Pons (tissue), 1 donor: ENCODE measurements at regions not wholly inside any gene's neighbourhood (a gene's known extent, or its start where the extent isn't known, plus 50 kb on each side); places are given as distances from the start of the nearest gene placed in this dataset.
"Not testable (repeated sequence)": the region's sequence is repeated elsewhere in the genome, so short reads cannot be mapped to it uniquely, and the experiment has no call there.

Experiments used
- DNase-seq: peaks from one replicate; pipeline ENCODE4 v3.0.0-alpha.2; 2016; ENCODE audit warnings: low spot score

- no peak for DNase-seq
These were observed 107.0 kb upstream of the TMEM132E start for GRCh38 chr17:34472363-34472762.

GRCh38 chr17:34471278-34471677 lies 108.1 kb upstream of the TMEM132E start:
- not testable (repeated sequence) for DNase-seq

- no peak for DNase-seq
These were observed 102.8 kb upstream of the CCL1 start for GRCh38 chr17:34465789-34466188.

- no peak for DNase-seq
These were observed 101.8 kb upstream of the CCL1 start for GRCh38 chr17:34464812-34465211.

DNA sequence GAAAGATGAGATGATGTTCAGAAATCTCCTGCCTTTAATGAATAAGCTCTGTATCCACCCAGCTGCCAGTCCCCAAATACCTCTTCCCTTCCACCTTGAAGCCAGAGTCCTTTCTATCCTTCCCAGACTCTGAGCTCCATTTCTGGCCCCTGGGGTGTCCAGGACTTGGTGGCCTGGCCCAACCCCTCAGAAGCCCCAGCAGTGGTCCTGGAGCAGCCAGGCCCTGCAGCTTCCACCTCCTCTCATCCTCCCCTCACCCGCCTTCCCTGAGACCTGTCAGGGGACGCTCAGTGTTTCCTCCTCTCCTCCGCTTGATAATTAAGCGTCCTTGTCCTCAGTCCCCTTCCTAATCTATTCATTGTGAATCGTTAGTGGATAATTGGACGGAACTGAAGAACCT lies 95.2 kb upstream of the CCL1 start:
- no peak for DNase-seq

DNA sequence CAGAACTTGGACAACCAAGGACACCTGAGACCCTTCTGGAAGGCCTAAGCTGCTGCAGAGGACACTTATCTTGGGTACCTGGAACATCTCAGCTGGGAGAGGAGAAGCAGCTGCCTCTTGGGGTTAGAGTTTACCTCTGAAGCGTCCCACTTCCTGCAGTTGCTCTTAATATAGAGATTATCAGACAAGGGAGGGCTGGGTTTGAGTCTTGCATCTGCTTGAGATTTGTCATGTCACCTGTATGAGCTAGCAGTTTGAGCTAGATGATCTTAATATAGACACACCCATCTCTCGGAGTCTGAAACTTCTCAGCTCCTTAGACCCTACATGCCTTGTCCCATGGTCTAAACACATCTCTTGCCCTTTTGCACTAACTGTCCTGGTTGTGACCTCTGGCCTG lies 93.1 kb upstream of the CCL1 start:
- DNase-seq = no peak

DNA sequence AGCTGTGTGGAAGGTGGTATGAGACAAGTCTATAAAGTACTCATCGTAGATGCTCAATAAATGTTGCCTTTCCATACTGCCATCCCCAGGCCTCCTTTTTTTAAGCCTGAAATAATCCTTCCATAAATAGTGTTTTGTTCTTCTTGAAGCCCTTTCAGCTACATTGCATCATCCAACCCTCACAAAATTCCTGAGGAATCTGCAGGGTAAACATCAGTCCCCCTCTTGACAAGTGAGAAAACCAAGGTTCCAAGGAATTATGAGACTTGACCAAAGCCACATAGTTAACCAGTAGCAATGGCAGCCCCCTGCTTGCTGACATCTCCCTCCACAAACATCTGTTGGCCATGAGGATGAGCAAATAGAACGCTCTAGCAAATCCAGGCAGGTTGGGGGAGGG lies 89.7 kb upstream of the CCL1 start:
- no peak for DNase-seq

DNA sequence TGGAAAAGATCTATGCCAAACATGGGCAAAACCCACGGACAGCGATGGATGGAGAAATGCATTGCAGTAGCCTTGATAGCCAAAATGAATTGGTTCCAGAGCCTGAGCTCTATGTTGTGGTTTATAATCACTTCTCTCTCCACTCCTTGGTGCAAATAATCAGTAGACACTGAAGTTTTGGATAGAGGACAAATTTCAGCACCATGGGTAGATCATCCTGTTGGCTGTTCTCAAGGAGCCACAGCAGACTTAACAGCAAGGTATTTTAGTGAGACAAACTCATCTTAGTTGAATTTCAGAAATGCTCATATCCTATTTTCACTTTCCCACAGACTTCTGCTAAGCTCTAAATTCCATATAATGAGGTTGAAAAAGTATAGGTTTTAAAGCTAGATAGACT lies 88.3 kb upstream of the CCL1 start:
- no peak for DNase-seq

- no peak for DNase-seq
These were observed 84.4 kb upstream of the CCL1 start for GRCh38 chr17:34447406-34447805.

- no peak for DNase-seq
These were observed 82.1 kb upstream of the CCL1 start for GRCh38 chr17:34445101-34445500.

DNA sequence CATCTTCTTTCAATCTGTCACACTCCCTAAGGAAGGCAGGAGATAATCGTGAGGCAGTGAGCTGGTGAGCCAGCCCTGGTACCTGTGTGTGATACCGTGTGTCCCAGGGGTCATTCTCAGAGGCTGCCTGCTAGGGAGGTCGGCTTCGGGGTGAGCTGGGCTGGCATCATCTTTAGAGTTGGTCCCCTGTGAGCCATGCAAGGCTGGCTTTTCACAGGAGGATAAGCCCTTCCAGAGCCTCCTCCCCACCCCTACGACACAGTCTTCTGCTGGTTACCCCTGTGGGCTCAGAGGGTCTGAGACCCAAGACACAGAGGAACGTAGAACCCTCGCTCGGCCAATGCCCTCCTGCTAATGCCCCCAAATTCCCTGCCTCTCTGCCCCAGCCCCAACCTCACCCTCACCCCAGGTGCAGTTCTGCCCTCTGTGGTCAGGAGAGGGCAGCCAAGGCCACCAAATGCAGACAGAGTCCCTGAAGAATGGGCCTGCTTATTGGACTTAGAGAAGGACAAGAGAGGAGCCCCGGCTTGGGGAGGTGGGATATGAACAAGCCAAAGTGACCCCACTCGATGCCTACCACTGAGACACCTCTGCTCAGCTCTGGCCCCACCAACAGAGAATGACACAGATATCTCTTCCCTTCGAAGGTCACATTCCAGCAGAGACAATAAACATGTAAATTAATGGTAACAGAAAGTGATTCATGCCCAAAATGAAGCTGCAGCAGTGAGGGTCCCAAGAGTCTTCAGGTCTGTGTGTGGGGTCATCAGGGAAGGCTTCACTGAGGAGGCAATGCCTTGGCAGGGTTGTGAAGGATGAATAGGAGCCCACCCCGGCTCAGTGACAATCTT lies 80.8 kb upstream of the CCL1 start:
- peak; percentile 12 for DNase-seq

- DNase-seq = no peak
These were observed 79.5 kb upstream of the CCL1 start for GRCh38 chr17:34442387-34443111.

GRCh38 chr17:34437188-34437587 lies 74.2 kb upstream of the CCL1 start:
- no peak for DNase-seq

GRCh38 chr17:34436607-34437006 lies 73.6 kb upstream of the CCL1 start:
- DNase-seq = no peak

- no peak for DNase-seq
These were observed 72.3 kb upstream of the CCL1 start for GRCh38 chr17:34435182-34435928.

DNA sequence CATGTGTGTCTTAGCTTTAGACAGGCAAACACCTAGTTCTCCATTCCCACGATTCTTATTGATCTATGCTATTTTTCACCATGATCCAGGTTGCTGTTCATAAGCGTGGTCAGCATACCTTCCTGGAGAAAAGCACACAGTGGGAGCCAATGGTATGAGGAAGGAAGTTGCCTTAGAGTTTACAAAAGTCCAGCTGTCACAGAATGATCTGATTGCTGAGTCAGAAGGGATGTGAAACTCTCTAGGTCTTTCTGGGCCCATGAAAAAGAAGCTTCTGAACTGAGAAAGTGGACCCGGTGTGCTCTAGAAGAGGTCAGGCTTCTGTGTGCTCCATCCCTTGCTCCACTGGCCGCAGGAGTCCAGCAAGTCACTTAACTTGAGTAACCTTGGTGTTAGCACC lies 71.0 kb upstream of the CCL1 start:
- peak; percentile 78 for DNase-seq

- no peak for DNase-seq
These were observed 61.9 kb upstream of the CCL1 start for GRCh38 chr17:34424814-34425491.

GRCh38 chr17:34423978-34424813 lies 61.2 kb upstream of the CCL1 start:
- no peak for DNase-seq

GRCh38 chr17:34423315-34423714 lies 60.3 kb upstream of the CCL1 start:
- not testable (repeated sequence) for DNase-seq

DNA sequence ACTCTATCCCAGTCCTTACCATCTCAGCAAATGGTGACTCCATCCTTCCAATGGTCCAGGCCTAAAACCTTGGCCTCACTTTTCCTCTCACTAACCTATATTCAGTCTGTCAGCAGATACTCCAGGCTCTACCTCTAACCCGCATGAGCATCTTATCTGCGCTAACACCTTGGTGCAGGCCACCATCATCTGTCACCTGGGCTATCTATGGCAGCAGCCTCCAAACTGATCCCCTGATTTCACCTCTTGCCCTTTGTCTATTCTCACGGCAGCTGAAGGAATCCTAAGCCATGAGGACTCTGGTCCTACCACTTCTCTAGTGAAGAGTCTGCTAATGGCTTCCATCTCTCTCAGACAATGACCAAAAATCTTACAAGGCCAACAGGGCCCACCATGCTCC lies 57.9 kb upstream of the CCL1 start:
- no peak for DNase-seq

- peak; percentile 52 for DNase-seq
These were observed 57.3 kb upstream of the CCL1 start for GRCh38 chr17:34420254-34420766.
